Upper lobe of left lung (tissue), 6 donors: ENCODE measurements at regions not wholly inside any gene's neighbourhood (a gene's known extent, or its start where the extent isn't known, plus 50 kb on each side); places are given as distances from the start of the nearest gene placed in this dataset.
"Not testable (repeated sequence)": the region's sequence is repeated elsewhere in the genome, so short reads cannot be mapped to it uniquely, and the experiment has no call there.

ENCODE experiments used
- ATAC-seq, 2 donors: fragments of 200-7000 bp; cut with Tn5 transposase; one replicate each; pipeline ENCODE4 v1.9.1; 2022; ENCODE audit warnings: mild to moderate bottlenecking in 2 of 2, moderate library complexity in 2 of 2; ENCODE audit not compliant: low FRiP score in 2 of 2
- DNase-seq, 2 donors: peaks; one replicate each; pipeline ENCODE4 v3.0.0-alpha.2; 2019 to 2020
- H3K27ac ChIP-seq, 4 donors: fragments of 200-600 bp; sonication (generic); one replicate each; pipeline ENCODE4 v1.5.1; 2016 to 2019
- H3K27me3 ChIP-seq, 4 donors: fragments of 200-600 bp; sonication (generic); one replicate each; pipeline ENCODE4 v1.5.1; 2017 to 2019
- H3K36me3 ChIP-seq, 4 donors: fragments of 200-600 bp; sonication (generic); one replicate each; pipeline ENCODE4 v1.5.1; 2016 to 2019
- H3K4me1 ChIP-seq, 4 donors: fragments of 200-600 bp; sonication (generic); one replicate each; pipeline ENCODE4 v1.5.1; 2018 to 2019
- H3K4me3 ChIP-seq, 4 donors: fragments of 200-600 bp; sonication (generic); one replicate each; pipeline ENCODE4 v1.5.1; 2017 to 2019; ENCODE audit warnings: mild to moderate bottlenecking in 2 of 4, moderate library complexity in 1 of 4
- H3K9me3 ChIP-seq, 4 donors: fragments of 200-600 bp; sonication (generic); one replicate each; pipeline ENCODE4 v1.5.1; 2018 to 2019
- EP300 ChIP-seq, 4 donors: sonication (generic); formaldehyde crosslinking; IDR thresholded peaks; one replicate each; pipeline ENCODE4 v1.5.1; 2017; ENCODE audit warnings: antibody characterized with exemption in 4 of 4, control low read depth in 2 of 4
- POLR2A ChIP-seq, 4 donors: fragments of 450-650 bp; IDR thresholded peaks; one replicate each; pipeline ENCODE4 v1.5.1; 2016 to 2017; ENCODE audit warnings: antibody characterized with exemption in 4 of 4, mild to moderate bottlenecking in 2 of 4
- POLR2AphosphoS5 ChIP-seq, 2 donors: sonication (generic); formaldehyde crosslinking; IDR thresholded peaks; one replicate each; pipeline ENCODE4 v1.5.1; 2017; ENCODE audit warnings: antibody characterized with exemption in 2 of 2
- WGBS, 2 donors: methylation state at CpG; one replicate each; pipeline ENCODE4 v1.1.5; 2017 to 2018; 5-methylcytosine and 5-hydroxymethylcytosine counted together
- TF ChIP-seq, protein P1 (sequence below), 6 experiments: fragments of 450-650 bp in 4 of 6; fragments of 200-600 bp in 2 of 6; sonication (generic) in 2 of 6; IDR thresholded peaks; one replicate each; pipeline ENCODE4 v1.5.1; 2016 to 2019; ENCODE audit warnings: antibody characterized with exemption in 6 of 6
- donor health status: DM: no; HTN: no; CAD: no; lungs with moderate emphysema.
- donor health status: DM: no; HTN: yes; CAD: no; lungs with severe emphysema.

DNA sequence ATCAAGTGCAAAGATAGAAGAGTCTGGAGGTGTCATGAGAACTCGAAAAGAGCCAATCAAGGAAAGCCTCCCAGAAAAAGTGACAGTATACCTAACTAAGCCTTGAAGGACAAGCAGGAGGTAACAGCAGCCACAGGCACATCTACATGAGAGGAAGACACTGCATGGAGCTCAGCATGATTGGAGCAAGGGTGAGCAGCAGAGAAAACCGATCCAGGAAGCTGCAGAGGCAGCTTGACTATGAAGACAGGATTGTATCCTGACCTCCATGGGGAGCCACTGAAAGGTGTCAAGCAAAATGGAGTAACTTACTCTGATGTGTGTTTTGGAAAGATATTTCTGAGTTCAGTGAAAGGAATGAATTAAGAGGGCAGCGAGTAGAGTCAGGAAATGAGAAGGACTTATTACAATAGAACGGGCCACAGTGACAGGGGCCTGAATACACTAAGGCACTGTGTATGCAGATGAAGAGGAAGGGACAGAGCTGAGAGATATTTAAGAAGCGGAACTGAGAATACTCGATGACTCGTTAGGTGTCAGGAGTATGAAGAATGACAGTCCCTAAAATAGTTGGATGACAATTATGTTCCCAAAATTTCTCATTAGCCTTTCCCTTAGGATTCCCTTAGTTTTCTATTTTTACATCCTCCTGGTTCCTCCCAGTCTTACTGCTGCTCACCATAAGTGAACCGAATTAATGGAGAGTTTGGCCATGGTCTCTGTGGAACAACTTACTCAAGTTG is 139.3 kb upstream of the NFIA start:
- H3K9me3 ChIP-seq, result no peaks in the 10 kb centered on the region
- H3K27me3 ChIP-seq, result no peaks in the 10 kb centered on the region
- H3K36me3 ChIP-seq, result no peaks in the 10 kb centered on the region
- ATAC-seq (peak in 1 of 2 donors; percentile 64), DNase-seq (no peak)
- H3K27ac ChIP-seq, result no peak overlapping the region
- TF ChIP-seq, protein P1, sequence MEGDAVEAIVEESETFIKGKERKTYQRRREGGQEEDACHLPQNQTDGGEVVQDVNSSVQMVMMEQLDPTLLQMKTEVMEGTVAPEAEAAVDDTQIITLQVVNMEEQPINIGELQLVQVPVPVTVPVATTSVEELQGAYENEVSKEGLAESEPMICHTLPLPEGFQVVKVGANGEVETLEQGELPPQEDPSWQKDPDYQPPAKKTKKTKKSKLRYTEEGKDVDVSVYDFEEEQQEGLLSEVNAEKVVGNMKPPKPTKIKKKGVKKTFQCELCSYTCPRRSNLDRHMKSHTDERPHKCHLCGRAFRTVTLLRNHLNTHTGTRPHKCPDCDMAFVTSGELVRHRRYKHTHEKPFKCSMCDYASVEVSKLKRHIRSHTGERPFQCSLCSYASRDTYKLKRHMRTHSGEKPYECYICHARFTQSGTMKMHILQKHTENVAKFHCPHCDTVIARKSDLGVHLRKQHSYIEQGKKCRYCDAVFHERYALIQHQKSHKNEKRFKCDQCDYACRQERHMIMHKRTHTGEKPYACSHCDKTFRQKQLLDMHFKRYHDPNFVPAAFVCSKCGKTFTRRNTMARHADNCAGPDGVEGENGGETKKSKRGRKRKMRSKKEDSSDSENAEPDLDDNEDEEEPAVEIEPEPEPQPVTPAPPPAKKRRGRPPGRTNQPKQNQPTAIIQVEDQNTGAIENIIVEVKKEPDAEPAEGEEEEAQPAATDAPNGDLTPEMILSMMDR (IDR thresholded peaks at IDR 0.05), result no peak
- TF ChIP-seq POLR2A (IDR thresholded peaks at IDR 0.05) (no peak), POLR2AphosphoS5 (IDR thresholded peaks at IDR 0.05) (no peak), EP300 (IDR thresholded peaks at IDR 0.05) (no peak)
- no peaks in the 10 kb centered on the region for H3K4me1 ChIP-seq
- 66 to 68% methylated on average over 8 of the region's 8 CpGs for WGBS, 2 donors
- no peak overlapping the region for H3K4me3 ChIP-seq

DNA sequence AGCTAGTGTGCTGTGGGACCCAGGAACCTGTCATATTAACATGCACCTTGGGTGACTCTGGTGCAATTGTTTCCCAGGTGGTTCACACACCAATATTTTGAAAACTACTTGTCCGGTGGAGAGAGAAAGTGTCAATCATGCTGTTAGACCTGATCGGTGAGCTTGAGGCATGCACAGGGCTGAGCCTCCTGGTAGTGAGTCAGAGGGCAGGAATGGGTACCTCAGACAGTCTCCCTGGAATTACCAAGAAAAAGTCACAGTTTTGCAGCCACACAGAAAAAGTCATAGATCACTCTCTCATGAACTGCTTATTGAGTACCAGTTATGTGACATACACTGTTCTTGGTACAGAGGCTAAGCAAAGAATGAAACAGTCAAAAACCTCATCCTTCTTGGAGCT is 140.1 kb upstream of the NFIA start:
- WGBS, 2 donors, result 53 to 80% methylated on average over 2 of the region's 2 CpGs

DNA sequence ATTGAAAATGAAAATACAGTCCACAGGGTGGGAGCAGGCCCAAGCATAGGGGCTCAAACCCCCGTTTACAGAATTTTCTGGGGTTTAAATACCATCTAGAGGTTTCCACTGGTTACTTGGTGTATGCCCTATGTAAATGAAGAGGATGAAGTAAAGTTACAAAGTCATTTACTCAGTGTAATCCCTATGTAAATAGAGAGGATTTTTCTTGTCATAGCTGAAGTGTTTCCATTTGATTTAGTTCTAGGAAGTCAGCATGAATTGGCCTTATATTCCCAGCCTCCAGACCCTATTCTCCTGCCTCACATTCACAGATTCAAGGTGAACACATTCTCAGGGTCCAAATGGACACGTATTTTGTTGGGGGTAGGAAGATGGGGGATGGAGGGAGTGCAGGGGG is 141.7 kb upstream of the NFIA start:
- not testable (repeated sequence) for H3K36me3 ChIP-seq, H3K9me3 ChIP-seq, H3K27me3 ChIP-seq, DNase-seq, H3K4me1 ChIP-seq, ATAC-seq, H3K4me3 ChIP-seq, H3K27ac ChIP-seq
- 80 to 84% methylated on average over 2 of the region's 2 CpGs for WGBS, 2 donors

More for the DNA sequence above, 140.1 kb upstream of the NFIA start:
- no peak for DNase-seq
- no peak for ATAC-seq
- no peak overlapping the region for H3K4me3 ChIP-seq
- TF ChIP-seq POLR2AphosphoS5 (IDR thresholded peaks at IDR 0.05) (no peak), POLR2A (IDR thresholded peaks at IDR 0.05) (no peak), EP300 (IDR thresholded peaks at IDR 0.05) (no peak)
- TF ChIP-seq, protein P1 (IDR thresholded peaks at IDR 0.05), result no peak
- no peaks in the 10 kb centered on the region for H3K27me3 ChIP-seq
- H3K4me1 ChIP-seq, result no peaks in the 10 kb centered on the region
- H3K27ac ChIP-seq, result no peak overlapping the region
- no peaks in the 10 kb centered on the region for H3K9me3 ChIP-seq
- H3K36me3 ChIP-seq, result no peaks in the 10 kb centered on the region

DNA sequence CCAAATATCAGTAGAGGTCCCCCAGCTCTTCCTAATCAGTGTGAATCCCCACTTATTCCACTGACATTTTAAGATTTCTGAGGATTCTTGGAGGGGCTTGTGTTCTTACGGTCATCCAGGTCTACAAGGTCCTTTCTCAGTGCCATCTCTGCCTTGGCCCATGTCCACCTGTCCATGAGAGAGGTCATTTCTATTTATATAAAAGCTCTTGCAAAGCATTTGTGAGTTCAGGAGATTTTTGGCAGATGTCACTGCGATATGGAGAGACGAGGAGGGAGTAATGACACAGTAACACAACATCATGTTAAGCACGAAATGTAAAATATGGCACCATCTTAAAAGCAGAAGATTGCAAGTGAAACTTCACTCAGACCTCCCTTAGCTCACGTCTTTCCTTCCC is 144.6 kb upstream of the NFIA start:
- Histone ChIP-seq H3K27me3 (no peaks in the 10 kb centered on the region), H3K27ac (no peak overlapping the region), H3K36me3 (no peaks in the 10 kb centered on the region), H3K9me3 (no peaks in the 10 kb centered on the region), H3K4me1 (no peaks in the 10 kb centered on the region), H3K4me3 (no peak overlapping the region)
- DNase-seq (no peak), ATAC-seq (no peak)
- 85 to 89% methylated on average over 5 of the region's 5 CpGs for WGBS, 2 donors
- TF ChIP-seq POLR2AphosphoS5 (IDR thresholded peaks at IDR 0.05) (no peak), EP300 (IDR thresholded peaks at IDR 0.05) (no peak), POLR2A (IDR thresholded peaks at IDR 0.05) (no peak)
- TF ChIP-seq, protein P1 (IDR thresholded peaks at IDR 0.05), result no peak

DNA sequence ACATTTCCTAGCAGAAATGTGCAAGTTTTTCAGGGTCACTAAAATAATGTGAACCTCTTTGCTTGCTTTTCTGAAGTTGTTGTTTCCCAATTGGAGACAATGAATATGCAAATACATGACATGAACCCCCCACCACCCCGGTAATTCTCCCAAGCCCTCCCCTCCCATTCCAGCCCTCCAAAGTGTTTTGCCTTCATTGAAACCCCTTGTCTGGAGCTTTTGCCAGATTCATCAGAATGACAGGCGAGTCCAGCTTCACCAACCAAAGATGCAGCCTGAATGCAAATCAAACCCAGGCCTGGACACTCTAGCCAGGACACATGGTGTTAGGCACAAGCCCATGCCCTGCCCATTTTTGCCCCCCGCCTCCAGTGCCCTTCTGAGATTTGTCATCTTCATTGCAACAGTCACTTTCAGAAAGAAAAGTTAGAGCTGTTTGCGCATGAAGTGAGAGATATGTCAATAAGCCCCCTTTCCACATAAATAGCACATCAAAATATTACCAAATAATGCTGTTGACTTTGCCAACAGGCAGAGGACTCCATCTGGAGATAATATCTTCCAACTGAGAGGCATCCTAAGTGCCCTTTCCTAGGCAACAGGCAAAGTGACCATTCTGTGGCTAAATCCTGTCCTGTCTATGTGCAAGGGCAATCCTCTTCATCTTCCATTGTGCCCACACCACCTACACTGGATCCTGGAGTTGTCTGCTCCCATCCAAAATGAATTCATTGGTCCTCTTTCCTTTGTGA is 145.6 kb upstream of the NFIA start:
- Histone ChIP-seq H3K36me3 (no peaks in the 10 kb centered on the region), H3K27me3 (no peaks in the 10 kb centered on the region), H3K9me3 (no peaks in the 10 kb centered on the region), H3K27ac (no peak overlapping the region), H3K4me1 (no peaks in the 10 kb centered on the region), H3K4me3 (no peak overlapping the region)
- ATAC-seq, result no peak
- DNase-seq, result no peak
- WGBS, 2 donors, result 59 to 86% methylated on average over 4 of the region's 4 CpGs
- TF ChIP-seq POLR2A (IDR thresholded peaks at IDR 0.05) (no peak), POLR2AphosphoS5 (IDR thresholded peaks at IDR 0.05) (no peak), EP300 (IDR thresholded peaks at IDR 0.05) (no peak)
- TF ChIP-seq, protein P1 (IDR thresholded peaks at IDR 0.05), result no peak
